ENCODE measurements at regions not wholly inside any gene's neighbourhood (a gene's known extent, or its start where the extent isn't known, plus 50 kb on each side); places are given as distances from the start of the nearest gene placed in this dataset.
"Not testable (repeated sequence)": the region's sequence is repeated elsewhere in the genome, so short reads cannot be mapped to it uniquely, and the experiment has no call there.

GRCh38 chr20:60785301-60785700 lies 466.8 kb upstream of the CDH4 start:
- no peak for DNase-seq

- DNase-seq = no peak
These were observed 466.3 kb upstream of the CDH4 start for GRCh38 chr20:60785785-60786184.

GRCh38 chr20:60786686-60787217 lies 465.3 kb upstream of the CDH4 start:
- no peak for DNase-seq

- DNase-seq = no peak
These were observed 464.8 kb upstream of the CDH4 start for GRCh38 chr20:60787276-60787675.

- DNase-seq = no peak
These were observed 464.0 kb upstream of the CDH4 start for GRCh38 chr20:60788070-60788469.

- no peak for DNase-seq
These were observed 462.7 kb upstream of the CDH4 start for GRCh38 chr20:60789399-60789798.

GRCh38 chr20:60790339-60790738 lies 461.7 kb upstream of the CDH4 start:
- DNase-seq = not testable (repeated sequence)

- no peak for DNase-seq
These were observed 460.2 kb upstream of the CDH4 start for GRCh38 chr20:60791823-60792222.

GRCh38 chr20:60792941-60793340 lies 459.1 kb upstream of the CDH4 start:
- no peak for DNase-seq

GRCh38 chr20:60794674-60795073 lies 457.4 kb upstream of the CDH4 start:
- no peak for DNase-seq

GRCh38 chr20:60795651-60796050 lies 456.4 kb upstream of the CDH4 start:
- no peak for DNase-seq

GRCh38 chr20:60800185-60800584 lies 451.9 kb upstream of the CDH4 start:
- no peak for DNase-seq

- no peak for DNase-seq
These were observed 449.4 kb upstream of the CDH4 start for GRCh38 chr20:60802676-60803075.

- DNase-seq = no peak
These were observed 448.6 kb upstream of the CDH4 start for GRCh38 chr20:60803335-60804055.

GRCh38 chr20:60804240-60804917 lies 447.7 kb upstream of the CDH4 start:
- no peak for DNase-seq

- no peak for DNase-seq
These were observed 447.0 kb upstream of the CDH4 start for GRCh38 chr20:60804918-60805630.

- no peak for DNase-seq
These were observed 445.7 kb upstream of the CDH4 start for GRCh38 chr20:60806354-60806753.

- DNase-seq = no peak
These were observed 445.2 kb upstream of the CDH4 start for GRCh38 chr20:60806824-60807223.

GRCh38 chr20:60808003-60808672 lies 443.9 kb upstream of the CDH4 start:
- no peak for DNase-seq

GRCh38 chr20:60808701-60809100 lies 443.4 kb upstream of the CDH4 start:
- DNase-seq = no peak

- no peak for DNase-seq
These were observed 441.5 kb upstream of the CDH4 start for GRCh38 chr20:60810561-60810960.

- DNase-seq = no peak
These were observed 439.5 kb upstream of the CDH4 start for GRCh38 chr20:60812561-60812960.

- no peak for DNase-seq
These were observed 439.0 kb upstream of the CDH4 start for GRCh38 chr20:60813066-60813465.
